Ascending aorta (tissue), 2 donors: ENCODE measurements at regions not wholly inside any gene's neighbourhood (a gene's known extent, or its start where the extent isn't known, plus 50 kb on each side); places are given as distances from the start of the nearest gene placed in this dataset.

Experiments
- DNase-seq, 2 donors: peaks; one replicate each; pipeline ENCODE4 v3.0.0-alpha.2; 2019; ENCODE audit warnings: low spot score in 2 of 2
- H3K27ac ChIP-seq, 2 donors: fragments of 200-600 bp; sonication (generic); one replicate each; pipeline ENCODE4 v1.5.1; 2016 to 2017; ENCODE audit warnings: mild to moderate bottlenecking in 1 of 2
- H3K27me3 ChIP-seq: fragments of 200-600 bp; sonication (generic); one replicate; pipeline ENCODE4 v1.5.1; 2017
- H3K36me3 ChIP-seq, 2 donors: fragments of 200-600 bp; sonication (generic); one replicate each; pipeline ENCODE4 v1.5.1; 2016
- H3K4me1 ChIP-seq, 2 donors: fragments of 200-600 bp; sonication (generic); one replicate each; pipeline ENCODE4 v1.5.1; 2016 to 2017; ENCODE audit warnings: mild to moderate bottlenecking in 1 of 2
- H3K4me3 ChIP-seq, 2 donors: fragments of 200-600 bp; sonication (generic); one replicate each; pipeline ENCODE4 v1.5.1; 2016 to 2017; ENCODE audit warnings: mild to moderate bottlenecking in 1 of 2
- H3K9me3 ChIP-seq, 2 donors: fragments of 200-600 bp; sonication (generic); one replicate each; pipeline ENCODE4 v1.5.1; 2016
- intact Hi-C: fragments of 100-400 bp; cut with DNase I; formaldehyde crosslinking; loops from one replicate; pipeline ENCODE4 v1.15.1; 2023
- TF ChIP-seq, protein P1 (sequence below), 3 experiments: fragments of 200-600 bp in 2 of 3; fragments of 450-650 bp in 1 of 3; sonication (generic) in 2 of 3; IDR thresholded peaks; one replicate each; pipeline ENCODE4 v1.5.1; 2016 to 2019; ENCODE audit warnings: antibody characterized with exemption in 3 of 3, mild to moderate bottlenecking in 1 of 3, moderate library complexity in 1 of 3

DNA sequence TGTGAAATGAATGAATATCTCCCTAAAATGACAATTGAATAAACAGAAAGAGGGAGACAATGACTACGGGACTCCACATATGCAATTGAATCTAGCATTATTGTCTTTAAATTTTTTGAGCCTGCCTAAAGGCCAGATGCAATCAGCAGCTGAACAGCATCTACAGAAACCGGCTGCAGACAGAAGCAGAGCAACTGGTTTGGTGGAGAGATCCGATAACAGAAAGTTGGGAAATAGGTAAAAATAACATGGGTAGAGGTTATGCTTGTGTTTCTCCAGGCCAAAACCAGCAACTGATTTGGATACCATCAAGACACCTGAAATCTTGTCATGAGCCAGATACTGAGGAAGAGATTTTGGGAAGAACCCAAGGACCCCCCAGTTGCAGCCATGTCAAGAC is 146.6 kb downstream of the ZNF33B start:
- H3K36me3 ChIP-seq = no peaks in the 10 kb centered on the region
- H3K27me3 ChIP-seq = no peaks in the 10 kb centered on the region
- no peaks in the 10 kb centered on the region for H3K9me3 ChIP-seq
- H3K4me1 ChIP-seq = no peaks in the 10 kb centered on the region
- no peak overlapping the region for H3K4me3 ChIP-seq
- no peak overlapping the region for H3K27ac ChIP-seq
- TF ChIP-seq, protein P1, sequence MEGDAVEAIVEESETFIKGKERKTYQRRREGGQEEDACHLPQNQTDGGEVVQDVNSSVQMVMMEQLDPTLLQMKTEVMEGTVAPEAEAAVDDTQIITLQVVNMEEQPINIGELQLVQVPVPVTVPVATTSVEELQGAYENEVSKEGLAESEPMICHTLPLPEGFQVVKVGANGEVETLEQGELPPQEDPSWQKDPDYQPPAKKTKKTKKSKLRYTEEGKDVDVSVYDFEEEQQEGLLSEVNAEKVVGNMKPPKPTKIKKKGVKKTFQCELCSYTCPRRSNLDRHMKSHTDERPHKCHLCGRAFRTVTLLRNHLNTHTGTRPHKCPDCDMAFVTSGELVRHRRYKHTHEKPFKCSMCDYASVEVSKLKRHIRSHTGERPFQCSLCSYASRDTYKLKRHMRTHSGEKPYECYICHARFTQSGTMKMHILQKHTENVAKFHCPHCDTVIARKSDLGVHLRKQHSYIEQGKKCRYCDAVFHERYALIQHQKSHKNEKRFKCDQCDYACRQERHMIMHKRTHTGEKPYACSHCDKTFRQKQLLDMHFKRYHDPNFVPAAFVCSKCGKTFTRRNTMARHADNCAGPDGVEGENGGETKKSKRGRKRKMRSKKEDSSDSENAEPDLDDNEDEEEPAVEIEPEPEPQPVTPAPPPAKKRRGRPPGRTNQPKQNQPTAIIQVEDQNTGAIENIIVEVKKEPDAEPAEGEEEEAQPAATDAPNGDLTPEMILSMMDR (IDR thresholded peaks at IDR 0.05) = no peak
- DNase-seq = no peak
- intact Hi-C loops = no loop called here

DNA sequence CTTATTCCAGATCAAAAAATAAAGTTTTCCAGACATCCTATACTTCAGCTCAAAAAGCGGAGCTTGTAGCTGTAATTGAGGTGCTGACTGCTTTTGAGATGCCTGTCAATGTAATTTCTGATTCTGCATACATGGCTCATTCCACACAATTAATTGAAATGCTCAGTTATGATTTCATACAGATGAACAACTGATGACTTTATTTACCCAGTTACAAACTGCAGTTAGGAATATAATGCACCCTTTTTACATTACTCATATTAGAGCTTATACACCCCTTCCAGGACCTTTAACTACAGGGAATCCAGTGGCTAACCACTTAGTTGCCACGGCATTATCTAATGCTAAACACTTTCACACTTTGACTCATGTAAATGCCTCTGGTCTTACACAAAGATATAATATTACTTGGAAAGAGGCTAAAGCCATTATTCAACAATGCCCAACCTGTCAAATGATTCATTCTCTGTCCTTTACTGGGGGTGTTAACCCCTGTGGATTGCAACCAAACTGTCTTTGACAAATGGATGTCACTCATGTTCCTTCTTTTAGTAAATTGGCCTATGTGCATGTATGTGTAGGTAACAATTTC is 147.3 kb downstream of the ZNF33B start:
- intact Hi-C loops = no loop called here
- H3K4me3 ChIP-seq = no peak overlapping the region
- no peaks in the 10 kb centered on the region for H3K9me3 ChIP-seq
- H3K36me3 ChIP-seq = no peaks in the 10 kb centered on the region
- no peaks in the 10 kb centered on the region for H3K4me1 ChIP-seq
- TF ChIP-seq, protein P1 (IDR thresholded peaks at IDR 0.05) = no peak
- H3K27ac ChIP-seq = no peak overlapping the region
- no peaks in the 10 kb centered on the region for H3K27me3 ChIP-seq
- DNase-seq = no peak

DNA sequence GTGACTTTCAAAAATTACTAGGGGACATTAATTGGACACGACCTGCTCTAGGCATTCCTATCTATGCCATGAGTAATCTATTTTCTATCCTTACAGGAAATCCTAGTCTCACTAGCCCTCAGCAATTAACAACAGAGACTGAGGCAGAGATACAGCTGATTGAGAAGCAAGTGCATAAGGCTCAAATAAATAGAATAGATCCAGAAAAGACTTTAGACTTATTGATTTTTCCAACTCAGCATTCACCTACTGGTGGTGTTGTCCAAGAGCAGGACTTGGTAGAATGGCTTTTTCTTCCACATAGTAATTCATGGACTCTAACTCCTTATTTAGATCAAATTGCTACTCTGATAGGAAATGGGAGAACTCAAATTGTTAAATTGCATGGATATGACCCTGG is 148.0 kb downstream of the ZNF33B start:
- no peaks in the 10 kb centered on the region for H3K4me1 ChIP-seq
- H3K9me3 ChIP-seq = no peaks in the 10 kb centered on the region
- H3K4me3 ChIP-seq = no peak overlapping the region
- no peaks in the 10 kb centered on the region for H3K36me3 ChIP-seq
- DNase-seq = no peak
- no peak overlapping the region for H3K27ac ChIP-seq
- H3K27me3 ChIP-seq = no peaks in the 10 kb centered on the region
- intact Hi-C loops = no loop called here
- TF ChIP-seq, protein P1 (IDR thresholded peaks at IDR 0.05) = no peak

DNA sequence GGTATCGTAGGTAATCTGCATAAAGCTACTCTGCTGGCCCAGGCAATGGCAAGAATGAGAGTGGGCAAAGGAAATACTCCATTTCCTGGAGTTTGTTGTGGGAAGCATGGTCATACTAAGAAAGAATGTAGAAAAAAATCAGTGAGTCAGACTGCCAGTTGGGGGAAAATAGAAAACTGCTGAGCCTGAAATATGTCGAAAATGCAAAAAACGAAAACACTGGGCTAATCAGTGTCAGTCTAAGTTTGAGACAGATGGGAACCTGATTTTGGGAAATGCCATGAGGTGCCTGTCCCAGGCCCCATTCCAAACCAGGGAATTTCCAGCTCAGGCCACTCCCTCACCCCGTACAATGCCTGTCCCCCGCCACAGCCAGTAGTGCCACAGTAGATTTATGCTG is 150.0 kb downstream of the ZNF33B start:
- H3K9me3 ChIP-seq = no peaks in the 10 kb centered on the region
- intact Hi-C loops = no loop called here

DNA sequence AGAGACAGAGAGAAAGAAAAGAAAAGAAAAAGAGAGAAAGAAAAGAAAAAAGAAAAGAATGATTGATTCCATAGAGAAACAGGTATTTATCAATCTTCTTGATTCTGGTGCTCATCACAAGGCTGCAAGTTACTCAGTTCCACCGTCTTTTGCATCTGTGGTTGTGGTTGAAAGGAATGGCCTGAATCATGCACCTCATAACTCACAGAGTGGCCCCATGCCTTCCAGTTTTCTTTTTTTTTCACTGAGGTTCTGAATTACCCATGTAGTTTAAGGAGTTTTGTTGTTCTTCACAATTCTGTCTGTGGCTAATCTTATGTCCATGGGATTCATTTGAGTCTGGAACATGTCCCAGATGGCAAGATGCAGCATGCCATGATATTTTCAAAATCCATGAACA is 156.0 kb downstream of the ZNF33B start:
- no peak for DNase-seq
- no peaks in the 10 kb centered on the region for H3K4me1 ChIP-seq
- H3K4me3 ChIP-seq = no peak overlapping the region
- no peaks in the 10 kb centered on the region for H3K27me3 ChIP-seq
- intact Hi-C loops = no loop called here
- no peaks in the 10 kb centered on the region for H3K9me3 ChIP-seq
- no peaks in the 10 kb centered on the region for H3K36me3 ChIP-seq
- TF ChIP-seq, protein P1 (IDR thresholded peaks at IDR 0.05) = no peak
- H3K27ac ChIP-seq = no peak overlapping the region

More for the DNA sequence above, 150.0 kb downstream of the ZNF33B start:
- Histone ChIP-seq H3K27ac (peak overlapping the region in 1 of 2 donors; percentile 18), H3K4me1 (no peaks in the 10 kb centered on the region), H3K36me3 (no peaks in the 10 kb centered on the region), H3K4me3 (no peak overlapping the region), H3K27me3 (no peaks in the 10 kb centered on the region)
- TF ChIP-seq, protein P1 (IDR thresholded peaks at IDR 0.05) = no peak
- no peak for DNase-seq

DNA sequence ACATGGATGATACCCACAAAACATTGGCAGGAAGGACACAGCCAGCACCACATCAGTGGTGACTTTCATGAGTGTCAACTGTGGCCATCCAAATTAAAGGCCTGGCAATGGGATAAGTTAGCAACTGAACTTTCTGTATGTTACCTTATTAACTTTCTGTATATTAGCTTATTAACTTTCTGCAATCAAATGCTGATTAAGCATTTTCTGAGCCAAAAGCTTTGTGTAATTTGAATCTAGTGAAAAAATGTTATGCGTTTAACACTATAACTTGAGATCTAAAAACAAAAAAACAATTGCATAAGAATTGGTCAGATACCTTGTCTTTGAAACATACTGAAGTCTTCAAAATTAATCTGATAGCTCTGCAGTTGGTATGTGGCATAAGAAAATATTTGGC is 159.3 kb downstream of the ZNF33B start:
- TF ChIP-seq, protein P1 (IDR thresholded peaks at IDR 0.05) = no peak
- no peak for DNase-seq
- intact Hi-C loops = no loop called here
- H3K9me3 ChIP-seq = no peaks in the 10 kb centered on the region
- no peak overlapping the region for H3K4me3 ChIP-seq
- H3K27me3 ChIP-seq = no peaks in the 10 kb centered on the region
- H3K36me3 ChIP-seq = no peaks in the 10 kb centered on the region
- no peaks in the 10 kb centered on the region for H3K4me1 ChIP-seq
- H3K27ac ChIP-seq = no peak overlapping the region
